DMS 273 (cell line): ENCODE measurements at regions not wholly inside any gene's neighbourhood (a gene's known extent, or its start where the extent isn't known, plus 50 kb on each side); places are given as distances from the start of the nearest gene placed in this dataset.

Experiments
- DNase-seq: peaks from one replicate; lab custom pipeline; 2025; ENCODE audit not compliant: unreplicated experiment; lab: John Stamatoyannopoulos, UW

DNA sequence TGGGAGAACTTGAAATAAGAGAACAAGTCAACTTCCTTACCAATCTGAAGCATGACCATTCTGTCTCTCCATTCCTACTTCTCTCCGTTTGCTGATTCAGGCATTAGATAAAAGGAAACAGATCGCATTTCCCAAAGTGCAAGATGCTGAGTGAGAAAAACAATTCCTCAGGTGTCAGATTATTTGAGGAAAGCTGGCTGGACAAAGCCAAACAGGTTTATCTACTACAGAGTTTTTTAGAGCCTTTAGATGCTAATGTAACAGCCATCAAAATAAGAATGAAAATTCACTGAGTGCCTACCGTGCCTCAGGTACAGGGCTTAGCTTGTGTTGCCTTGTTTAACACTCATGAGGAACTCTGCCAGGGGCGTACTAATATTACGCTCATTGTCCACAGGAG, 135.9 kb upstream of the MBL2 start:
- DNase-seq: no peak

DNA sequence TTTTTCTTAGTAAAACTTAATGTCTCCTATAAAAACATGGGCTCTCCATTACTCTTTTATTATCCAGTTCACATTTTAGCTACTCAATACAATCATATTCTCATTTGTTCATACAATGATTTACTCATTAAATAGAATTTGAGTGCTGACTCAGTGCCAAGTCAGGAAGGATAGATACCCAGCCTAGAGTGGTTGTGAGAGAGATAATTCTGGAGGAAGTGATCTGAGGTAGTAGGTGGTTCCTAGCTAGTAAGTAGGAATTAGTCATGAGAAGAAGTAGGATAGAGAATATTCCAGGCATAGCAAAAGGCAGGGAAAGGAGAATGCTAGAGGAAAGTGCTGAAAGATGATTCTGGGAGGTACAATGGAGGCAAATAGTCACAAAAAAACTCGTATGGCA, 133.5 kb upstream of the MBL2 start:
- DNase-seq: no peak

DNA sequence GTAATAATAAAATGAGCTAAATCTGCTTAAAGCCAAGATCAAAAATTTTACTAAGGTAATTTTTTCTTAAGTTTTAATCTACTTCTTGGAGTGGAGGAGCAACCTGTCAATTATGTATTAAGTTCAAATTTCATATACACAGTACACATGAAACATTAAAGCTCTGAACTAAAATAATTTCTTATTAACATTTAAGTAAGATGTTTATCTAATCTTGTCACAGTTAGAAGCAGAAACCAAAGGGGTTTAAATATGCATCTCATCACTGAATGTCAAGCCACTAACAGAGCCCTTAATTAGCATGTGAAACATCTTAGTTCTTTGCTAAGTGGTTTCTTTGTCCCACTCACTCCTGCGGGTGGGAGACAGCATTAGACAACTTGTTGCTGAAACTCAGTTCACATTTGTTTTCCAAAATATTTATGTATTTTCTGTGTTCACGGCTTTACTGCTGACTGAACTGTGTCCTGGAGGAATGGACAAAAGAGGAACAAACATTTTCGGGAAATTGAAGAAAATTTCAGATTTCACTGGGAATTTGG, 130.9 kb upstream of the MBL2 start:
- no peak for DNase-seq

DNA sequence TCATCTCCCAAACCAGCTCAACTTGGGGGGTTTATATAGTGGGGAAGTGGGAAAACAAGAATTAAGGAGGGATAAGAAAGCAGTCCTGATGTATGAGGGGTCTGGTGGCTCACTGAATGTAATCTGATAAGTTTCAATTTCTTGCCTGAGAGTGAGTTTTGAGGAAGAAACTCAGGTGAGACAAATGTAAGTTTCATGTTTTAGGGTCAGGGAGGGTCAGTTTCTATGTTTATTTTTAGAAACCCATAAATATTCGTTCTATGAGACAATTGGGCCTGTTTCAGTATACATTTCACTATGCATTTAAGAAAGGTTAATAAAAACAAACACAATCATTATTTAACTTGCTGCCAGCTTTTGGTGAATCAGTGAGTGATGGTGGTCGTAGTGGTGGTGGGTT, 128.0 kb upstream of the MBL2 start:
- DNase-seq: no peak

DNA sequence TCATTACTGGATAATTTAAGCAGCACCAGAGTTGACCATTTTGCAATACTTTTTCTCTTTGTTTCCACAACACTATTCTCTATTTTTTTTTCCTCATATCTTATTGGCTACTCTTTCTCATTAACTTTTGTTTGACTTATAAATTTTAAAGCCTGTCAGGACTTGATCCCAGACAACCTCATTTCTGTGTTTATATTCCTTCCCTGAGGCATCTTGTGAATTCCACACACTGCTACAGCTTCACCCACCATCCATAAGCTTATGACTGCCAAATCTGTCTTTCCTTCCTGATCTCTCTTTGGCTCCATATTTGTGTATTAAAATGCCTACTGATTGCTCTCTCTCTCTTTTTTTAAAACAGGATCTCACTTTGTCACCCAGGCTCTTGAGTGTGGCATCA, 124.6 kb upstream of the MBL2 start:
- no peak for DNase-seq

DNA sequence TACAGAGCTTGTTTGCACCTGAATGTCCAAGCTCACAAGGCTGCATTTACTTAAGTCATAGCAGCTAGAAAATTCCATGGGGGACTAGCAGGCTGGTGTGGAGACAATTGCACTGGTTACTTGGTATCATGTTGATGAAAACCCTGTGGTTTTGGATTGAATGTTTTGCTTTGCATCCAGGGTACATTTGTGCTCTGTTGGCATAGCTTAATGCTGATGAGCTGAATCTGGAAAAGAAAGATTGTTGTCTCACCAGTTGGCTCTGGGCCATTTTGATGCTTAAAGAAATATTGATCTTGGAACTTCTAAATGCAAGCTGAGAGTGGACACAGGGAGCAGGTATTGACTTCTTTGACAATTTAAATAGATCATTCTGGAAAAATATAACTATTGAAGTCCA, 122.5 kb upstream of the MBL2 start:
- no peak for DNase-seq

DNA sequence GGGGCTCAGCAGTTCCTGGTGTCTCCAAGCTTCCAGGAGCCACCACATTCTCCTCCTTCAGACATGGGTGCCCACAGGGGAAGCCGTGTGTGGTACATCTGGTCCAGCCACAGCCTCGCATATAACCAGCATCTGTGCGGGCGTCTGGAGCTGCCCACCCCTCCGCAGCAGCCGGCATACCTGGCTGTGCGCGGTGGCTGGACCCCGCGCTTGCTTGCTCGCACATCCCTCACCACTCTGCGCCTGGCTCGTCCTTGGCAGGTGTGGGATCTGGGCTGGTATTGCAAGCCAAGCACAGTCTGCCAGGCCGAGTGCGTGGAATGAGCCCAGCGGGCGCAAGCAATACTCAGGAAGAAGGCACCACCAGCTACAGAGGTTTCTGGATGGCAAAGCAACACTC, 117.7 kb upstream of the MBL2 start:
- no peak for DNase-seq

DNA sequence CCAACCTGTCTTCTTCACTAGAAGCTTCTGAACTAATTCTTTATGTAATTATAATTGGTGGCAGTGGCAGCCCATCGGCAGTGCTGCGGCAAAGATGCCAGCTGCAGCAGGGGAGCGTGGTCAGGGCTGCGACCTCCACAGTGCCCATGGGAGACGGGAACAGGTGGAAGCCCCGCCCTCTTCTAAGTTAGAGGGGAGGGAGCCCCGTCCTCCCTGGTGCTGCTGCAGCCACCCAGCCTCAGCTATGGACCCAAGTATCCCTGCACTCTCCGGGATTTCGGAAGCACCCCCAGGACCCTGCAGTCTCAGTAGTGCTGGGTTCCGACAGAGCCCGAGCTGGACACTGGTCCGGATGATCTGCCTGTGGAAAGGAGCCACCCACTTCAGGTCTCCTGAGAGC, 117.0 kb upstream of the MBL2 start:
- no peak for DNase-seq

DNA sequence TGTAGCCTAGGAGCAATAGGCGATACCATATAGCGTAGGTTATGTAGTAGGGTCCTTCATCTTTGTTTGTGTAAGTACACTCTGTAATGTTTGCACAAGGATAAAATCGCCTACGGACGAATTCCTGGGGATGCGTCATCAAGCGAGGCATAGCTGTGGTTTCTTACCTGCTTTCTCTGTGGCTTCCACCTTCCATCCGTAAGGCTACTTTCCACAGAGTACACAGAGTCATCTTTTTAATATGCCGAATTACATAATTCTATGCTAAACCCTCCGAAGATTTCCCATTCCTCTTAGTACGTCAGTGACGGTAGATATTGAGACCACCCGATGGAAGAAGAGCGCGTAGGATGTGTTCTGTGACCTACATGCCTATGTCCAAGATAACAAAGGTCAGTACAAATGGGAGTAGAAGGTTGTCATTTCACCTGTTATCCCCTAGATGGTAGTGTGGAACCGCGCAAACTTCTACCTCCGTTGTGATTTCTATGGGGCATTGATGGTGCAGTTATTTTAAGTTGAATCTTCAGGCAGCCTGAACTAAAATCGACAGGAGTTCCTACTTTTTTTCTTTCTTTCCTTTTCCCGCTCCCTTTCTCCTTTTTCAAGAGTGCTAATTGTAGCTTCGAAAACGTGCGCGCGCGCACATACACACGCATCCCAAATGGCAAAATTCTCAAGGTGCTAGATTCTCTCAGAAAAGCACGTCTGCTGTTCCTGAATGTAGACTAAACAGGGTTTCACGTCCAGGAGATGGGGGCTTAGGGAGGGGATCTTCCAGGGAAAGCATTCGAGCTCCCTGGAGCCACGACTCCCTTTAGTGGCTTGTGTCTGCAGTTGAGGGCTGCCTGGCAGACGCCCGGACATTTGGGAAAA, 111.7 kb upstream of the MBL2 start:
- DNase-seq: peak; percentile 37

DNA sequence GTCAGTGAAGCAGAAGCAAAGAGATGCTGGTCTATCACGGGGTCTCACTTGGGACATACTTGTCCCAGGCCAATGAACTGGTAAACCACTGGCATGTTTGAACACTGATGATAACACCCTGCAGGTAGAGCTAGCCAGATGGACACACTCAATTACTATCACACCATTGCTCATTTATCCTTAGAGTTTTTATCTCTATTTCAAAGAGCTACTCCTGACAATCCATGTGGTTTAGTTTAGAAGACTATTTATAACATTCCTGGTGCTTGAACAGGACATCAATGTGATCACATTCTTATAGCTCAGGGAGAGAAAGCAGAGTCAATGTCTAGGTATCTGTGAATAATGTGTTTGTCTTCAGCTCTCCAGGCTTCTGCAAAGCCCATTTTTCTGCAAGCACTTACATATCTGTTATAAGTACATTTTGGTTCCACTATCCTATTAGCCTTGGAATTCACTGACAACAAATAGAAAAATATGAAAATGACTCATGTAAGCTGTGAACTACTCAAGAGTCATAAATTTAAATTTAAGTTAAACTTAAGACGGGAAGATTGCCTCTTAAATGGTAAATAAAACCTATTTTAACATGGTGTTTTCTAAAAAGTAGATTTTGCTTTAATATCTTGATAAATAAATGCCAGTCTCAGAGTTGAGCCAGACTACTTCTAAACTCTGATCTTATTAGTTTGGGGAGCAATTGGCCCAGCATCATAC, 106.7 kb upstream of the MBL2 start:
- DNase-seq: no peak

DNA sequence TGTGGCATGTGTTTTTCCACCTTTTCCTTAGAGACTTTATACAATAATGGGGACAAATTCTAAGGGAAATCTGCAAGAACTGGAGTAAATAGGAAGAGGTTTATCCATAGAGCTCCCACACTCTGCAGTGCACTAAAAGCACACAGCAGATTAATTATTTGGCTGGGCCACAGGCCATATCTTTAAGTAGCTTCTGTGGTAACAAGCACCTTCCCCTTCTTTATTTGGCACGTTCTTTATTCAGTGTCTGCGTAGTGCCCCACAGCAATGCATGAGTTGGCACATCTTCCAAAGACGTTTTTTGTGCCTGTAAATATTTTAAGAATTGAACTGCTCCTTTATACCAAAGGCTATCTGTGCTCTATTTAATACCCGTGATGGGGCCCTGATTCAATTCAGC, 104.9 kb upstream of the MBL2 start:
- no peak for DNase-seq

DNA sequence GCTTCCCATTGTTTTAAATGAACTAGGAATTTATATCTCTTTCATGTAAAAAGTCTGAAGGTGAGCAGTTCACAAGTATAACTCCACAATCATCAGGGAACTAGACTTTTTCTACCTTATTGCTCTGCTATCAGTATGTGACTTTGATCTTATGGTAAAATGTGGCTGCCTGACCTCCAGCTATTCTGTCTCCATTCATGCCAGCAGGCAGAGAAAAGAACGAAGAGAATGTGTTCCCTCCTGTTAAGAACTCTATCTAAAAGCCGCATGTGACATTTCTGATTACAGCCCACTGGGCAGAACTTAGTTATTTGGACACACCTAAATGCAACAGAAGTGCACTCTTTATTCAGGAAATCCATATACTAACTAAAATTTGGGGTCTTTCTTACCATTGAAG, 102.8 kb upstream of the MBL2 start:
- no peak for DNase-seq

DNA sequence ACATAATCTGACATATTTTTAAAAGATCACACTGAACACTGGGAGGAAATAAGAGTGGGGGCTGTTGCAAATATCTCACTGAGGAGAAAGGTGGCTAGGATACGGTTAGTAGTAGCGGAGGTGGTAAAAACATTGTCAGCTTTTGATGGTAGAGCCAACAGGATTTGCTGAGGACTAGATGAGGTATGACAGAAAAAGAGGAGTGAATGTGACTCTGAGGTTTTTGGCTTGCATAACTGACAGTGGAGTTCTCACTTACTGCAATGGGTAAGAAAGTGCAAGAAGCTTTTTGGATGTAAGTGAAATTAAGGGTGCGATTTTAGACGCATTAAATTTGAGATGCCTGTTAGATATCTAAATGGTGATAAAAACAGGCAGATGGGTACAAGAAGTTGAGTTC, 102.0 kb upstream of the MBL2 start:
- no peak for DNase-seq

DNA sequence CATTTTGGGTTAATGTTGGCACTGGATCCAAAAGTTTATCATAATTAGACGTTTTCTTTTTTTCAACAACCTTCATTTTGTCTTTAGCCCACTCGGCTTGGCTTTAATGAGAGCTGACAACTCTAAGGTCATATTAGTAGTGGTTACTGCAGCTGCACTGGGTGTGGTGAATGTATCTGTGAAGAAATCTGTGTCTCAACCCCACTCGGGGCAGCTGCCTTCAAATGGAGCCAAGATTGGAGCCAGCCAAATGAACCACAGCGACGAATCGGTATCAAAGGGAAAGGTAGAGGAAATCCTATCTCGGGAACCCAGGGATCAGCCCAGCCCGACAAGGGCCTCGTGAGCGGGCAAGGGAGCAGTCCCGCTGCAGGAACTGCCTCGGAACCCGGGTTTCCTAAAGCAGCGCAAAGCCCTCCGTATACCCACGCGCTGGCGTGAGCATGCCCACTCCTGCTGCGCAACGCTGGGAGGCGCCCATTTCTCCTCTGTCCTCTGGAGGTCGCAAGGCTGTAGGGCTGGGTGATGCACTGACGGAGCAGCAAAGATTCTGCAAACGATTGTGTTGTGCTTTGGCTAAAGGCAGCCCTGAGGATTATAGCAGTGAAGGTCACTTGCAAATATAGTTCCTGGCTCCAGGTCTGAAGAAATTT, 98.7 kb upstream of the MBL2 start:
- no peak for DNase-seq

DNA sequence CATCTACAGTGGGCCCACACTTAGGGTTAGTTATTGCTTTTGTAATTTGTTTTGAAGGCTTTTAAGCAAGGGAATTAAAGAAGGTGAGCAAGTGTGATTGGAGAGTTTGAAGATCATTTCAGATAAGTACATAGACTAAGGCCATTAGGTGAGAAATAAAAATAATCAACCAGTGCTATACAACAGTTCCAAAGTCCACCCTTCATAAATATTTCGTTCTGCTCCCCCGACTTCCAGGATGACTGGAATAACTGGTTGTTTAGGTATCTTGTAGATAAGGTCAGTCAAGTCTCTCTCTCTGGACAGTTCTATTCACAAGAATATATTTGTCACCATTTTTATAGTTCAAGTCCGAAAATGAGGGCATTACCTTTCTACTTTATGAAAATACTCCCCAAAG, 98.0 kb upstream of the MBL2 start:
- no peak for DNase-seq

DNA sequence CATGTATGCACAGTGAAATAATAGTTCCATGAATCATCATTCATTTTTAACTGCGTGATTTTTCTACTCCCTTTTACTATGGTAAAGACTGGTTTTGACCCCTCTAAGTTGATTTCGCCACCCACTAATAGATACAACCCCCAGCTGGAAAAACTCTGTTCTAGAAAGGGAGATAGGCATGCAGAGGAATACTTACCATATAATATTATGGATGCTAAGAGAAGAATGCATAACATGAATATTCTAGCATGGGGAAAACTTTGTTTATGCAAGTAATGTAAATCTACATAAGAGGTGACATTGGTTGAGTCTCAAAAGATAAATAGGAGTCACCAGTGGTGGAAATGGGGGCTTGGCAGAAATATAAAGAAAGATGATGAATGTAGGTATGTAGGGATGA, 97.3 kb upstream of the MBL2 start:
- DNase-seq: no peak

DNA sequence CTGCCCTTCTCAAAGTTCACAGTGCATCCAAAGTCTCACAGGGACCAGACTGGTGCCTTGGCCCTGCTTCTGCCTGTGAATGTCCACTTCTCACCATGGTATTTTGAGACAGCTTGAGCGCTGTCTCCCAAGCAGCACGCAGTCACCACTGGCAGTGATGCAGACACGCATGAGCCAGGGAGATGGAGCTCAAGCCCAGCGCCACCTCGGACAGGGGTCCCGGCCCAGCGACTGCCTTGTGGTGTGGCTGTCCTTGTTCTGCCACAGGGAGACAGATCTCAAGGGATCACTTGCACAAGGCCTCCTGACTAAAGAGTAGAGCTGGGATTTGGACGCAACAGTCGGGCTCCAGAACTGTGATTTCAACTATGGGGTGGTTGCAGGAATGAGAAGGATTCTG, 92.6 kb upstream of the MBL2 start:
- no peak for DNase-seq

DNA sequence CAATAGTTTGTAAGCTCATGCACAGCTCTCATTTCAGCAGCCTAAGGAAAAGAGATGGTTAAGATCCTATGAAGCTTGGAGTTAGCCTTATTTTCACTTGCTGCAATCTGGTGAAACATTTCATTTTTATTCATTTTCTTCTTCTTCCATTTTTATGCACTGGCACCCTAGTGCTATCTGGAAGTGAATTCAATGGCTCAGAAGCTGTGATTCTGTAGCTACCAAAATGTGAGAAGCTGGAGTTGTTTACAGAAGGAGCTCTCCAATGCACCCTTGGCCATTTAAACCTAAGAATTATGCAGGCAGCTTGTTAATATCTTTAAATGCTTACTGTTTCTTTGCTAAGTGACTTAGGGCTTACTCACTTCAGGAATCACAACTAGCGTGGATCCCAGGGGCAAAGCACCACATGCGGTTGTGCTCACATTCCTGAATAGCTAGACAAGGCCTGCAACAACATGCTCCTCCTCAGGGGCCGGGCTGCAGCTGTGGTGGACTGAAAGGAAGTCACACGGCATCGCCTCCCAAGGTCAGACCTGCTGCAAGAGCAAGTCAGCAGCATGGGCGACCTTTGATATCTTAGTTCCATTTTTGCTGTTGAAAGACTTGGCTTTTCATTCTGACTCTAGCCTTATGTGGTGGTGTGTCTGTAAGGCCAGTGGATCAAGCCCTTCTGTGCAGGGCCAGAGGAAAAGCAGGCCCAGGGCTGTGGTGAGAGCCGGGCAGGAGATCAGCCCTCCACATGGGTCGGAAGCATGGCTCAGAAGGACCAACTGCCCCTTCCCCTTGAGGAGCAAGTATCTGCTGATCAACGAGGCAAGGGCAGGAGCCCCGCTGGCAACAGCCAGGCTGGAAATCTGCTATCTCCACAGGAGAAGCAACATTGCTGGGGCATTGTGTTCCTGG, 91.9 kb upstream of the MBL2 start:
- no peak for DNase-seq

DNA sequence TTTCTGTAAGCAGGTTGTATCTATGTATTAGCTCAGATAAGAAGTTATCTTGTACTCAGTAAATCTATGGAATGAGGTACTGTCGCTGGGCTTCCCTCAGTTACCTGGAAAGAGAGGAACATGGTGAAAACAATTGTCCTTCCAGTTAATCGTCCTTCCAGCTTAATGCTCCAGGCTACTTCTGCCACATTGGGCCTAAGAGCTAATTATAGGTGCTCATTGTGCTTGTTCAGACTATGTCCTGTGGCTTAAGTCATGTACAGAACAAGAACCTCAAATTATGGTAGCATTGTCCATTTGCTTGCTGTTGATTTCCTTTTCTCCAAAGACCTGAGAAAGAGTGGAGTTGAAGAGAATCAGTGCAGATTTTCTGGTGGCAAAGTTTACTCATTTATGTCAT, 86.1 kb upstream of the MBL2 start:
- DNase-seq: no peak

DNA sequence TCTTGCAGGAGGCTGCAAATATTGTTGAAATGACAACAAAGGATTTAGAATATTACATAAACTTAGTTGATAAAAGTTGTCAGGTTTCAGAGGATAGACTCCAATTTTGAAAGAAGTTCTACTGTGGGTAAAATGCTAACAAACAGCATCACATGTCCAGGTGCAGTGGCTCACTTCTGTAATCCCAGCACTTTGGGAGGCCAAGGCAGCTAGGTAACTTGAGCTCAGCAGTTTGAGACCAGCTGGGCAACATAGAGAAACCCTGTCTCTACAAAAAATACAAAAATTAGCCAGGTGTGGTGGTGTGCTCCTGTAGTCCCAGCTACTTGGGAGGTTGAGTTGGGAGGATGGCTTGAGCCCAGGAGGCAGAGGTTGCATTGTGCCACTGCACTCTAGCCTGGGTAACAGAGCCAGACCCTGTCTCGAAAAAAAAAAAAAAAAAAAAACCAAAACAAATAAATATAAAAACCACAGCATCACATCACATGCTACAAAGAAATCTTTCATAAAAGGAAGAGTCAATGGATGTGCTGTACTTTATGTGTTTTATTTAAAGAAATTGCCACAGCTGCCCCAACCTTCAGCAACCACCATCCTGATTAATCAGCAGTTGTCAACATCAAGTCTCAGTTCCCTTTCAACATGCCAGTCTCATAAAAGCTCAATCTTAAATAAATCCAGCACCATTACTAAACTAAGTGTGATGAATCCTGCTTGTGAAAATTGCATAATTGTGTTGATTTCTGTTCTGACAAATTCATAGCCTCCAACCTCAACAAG, 83.2 kb upstream of the MBL2 start:
- DNase-seq: no peak
